MM.1S (cell line): ENCODE measurements at regions not wholly inside any gene's neighbourhood (a gene's known extent, or its start where the extent isn't known, plus 50 kb on each side); places are given as distances from the start of the nearest gene placed in this dataset.

Experiments
- DNase-seq: peaks from one replicate; pipeline ENCODE4 v3.0.0-alpha.2; 2015
- H2AFZ ChIP-seq: fragments of 300-600 bp; sonication (generic); 2 replicates; pipeline ENCODE4 v1.6.0; 2016; ENCODE audit warnings: antibody characterized with exemption, low read length
- H3F3A ChIP-seq: fragments of 300-600 bp; sonication (generic); 2 replicates; pipeline ENCODE4 v1.6.1; 2016; ENCODE audit warnings: mild to moderate bottlenecking, antibody characterized with exemption, low read length, moderate library complexity, mixed read lengths; ENCODE audit not compliant: insufficient read depth
- H3K27ac ChIP-seq: fragments of 300-600 bp; sonication (generic); 2 replicates; pipeline ENCODE4 v1.5.1; 2016; ENCODE audit warnings: mild to moderate bottlenecking, low read length
- H3K27me3 ChIP-seq: fragments of 300-600 bp; sonication (generic); replicated peaks from 2 replicates; pipeline ENCODE4 v1.6.0; 2016; ENCODE audit warnings: low read length; ENCODE audit not compliant: insufficient read depth
- H3K36me3 ChIP-seq: fragments of 300-600 bp; sonication (generic); replicated peaks from 2 replicates; pipeline ENCODE4 v1.6.1; 2016; ENCODE audit warnings: mild to moderate bottlenecking, low read length, mixed read lengths; ENCODE audit not compliant: insufficient read depth
- H3K4me1 ChIP-seq: fragments of 300-600 bp; sonication (generic); 2 replicates; pipeline ENCODE4 v1.6.1; 2016; ENCODE audit warnings: low read length, mixed read lengths
- H3K4me2 ChIP-seq: fragments of 300-600 bp; sonication (generic); 2 replicates; pipeline ENCODE4 v1.6.0; 2016; ENCODE audit warnings: low read depth, low read length
- H3K4me3 ChIP-seq: fragments of 300-600 bp; sonication (generic); 2 replicates; pipeline ENCODE4 v1.5.1; 2016; ENCODE audit warnings: low read length, mixed read lengths
- H3K79me2 ChIP-seq: fragments of 300-600 bp; sonication (generic); 2 replicates; pipeline ENCODE4 v1.6.1; 2016; ENCODE audit warnings: mixed run types, low read length, mixed read lengths
- H3K9ac ChIP-seq: fragments of 300-600 bp; sonication (generic); 2 replicates; pipeline ENCODE4 v1.6.1; 2016; ENCODE audit warnings: low read length, mixed read lengths
- H3K9me2 ChIP-seq: fragments of 300-600 bp; sonication (generic); replicated peaks from 2 replicates; pipeline ENCODE4 v1.6.1; 2016; ENCODE audit warnings: mild to moderate bottlenecking, low read length, mixed read lengths; ENCODE audit not compliant: insufficient read depth
- H3K9me3 ChIP-seq: fragments of 300-600 bp; sonication (generic); replicated peaks from 2 replicates; pipeline ENCODE4 v1.6.1; 2016; ENCODE audit warnings: mild to moderate bottlenecking, low read length, mixed read lengths; ENCODE audit not compliant: insufficient read depth
- H4K20me1 ChIP-seq: fragments of 300-600 bp; sonication (generic); 2 replicates; pipeline ENCODE4 v1.6.1; 2016; ENCODE audit warnings: mild to moderate bottlenecking, low read length, moderate library complexity, mixed read lengths; ENCODE audit not compliant: insufficient read depth
- CTCF ChIP-seq: fragments of 300-600 bp; sonication (generic); IDR thresholded peaks from 2 replicates; pipeline ENCODE4 v1.5.1; 2016; ENCODE audit warnings: antibody characterized with exemption, low read length, mixed read lengths
- EZH2 ChIP-seq: fragments of 300-600 bp; sonication (generic); optimal IDR thresholded peaks from 2 replicates; pipeline ENCODE3; 2017; ENCODE audit warnings: low read depth, mild to moderate bottlenecking, antibody characterized with exemption, low read length, mixed read lengths
- EZH2phosphoT487 ChIP-seq: fragments of 300-600 bp; sonication (generic); IDR thresholded peaks from 2 replicates; pipeline ENCODE4 v1.6.1; 2018; ENCODE audit warnings: antibody characterized with exemption, low read length

GRCh38 chr14:42729681-42730080 lies 1123.0 kb downstream of the LRFN5 start:
- H3K9ac ChIP-seq, result no peak overlapping the region
- no peaks in the 10 kb centered on the region for H3K9me2 ChIP-seq
- TF ChIP-seq EZH2phosphoT487, result no peak
- TF ChIP-seq CTCF, result no peak
- TF ChIP-seq EZH2, result no peak
- H3K4me3 ChIP-seq, result no peak overlapping the region
- H3F3A ChIP-seq, result no peaks in the 10 kb centered on the region
- no peak overlapping the region for H2AFZ ChIP-seq
- no peak for DNase-seq
- H3K36me3 ChIP-seq, result no peaks in the 10 kb centered on the region
- no peaks in the 10 kb centered on the region for H4K20me1 ChIP-seq
- no peaks in the 10 kb centered on the region for H3K4me1 ChIP-seq
- no peaks in the 10 kb centered on the region for H3K79me2 ChIP-seq
- no peaks in the 10 kb centered on the region for H3K9me3 ChIP-seq
- H3K27ac ChIP-seq, result no peak overlapping the region
- no peak overlapping the region for H3K4me2 ChIP-seq
- H3K27me3 ChIP-seq, result no peaks in the 10 kb centered on the region

GRCh38 chr14:42719391-42719790 lies 1112.7 kb downstream of the LRFN5 start:
- DNase-seq, result no peak

GRCh38 chr14:42715316-42715715 lies 1108.6 kb downstream of the LRFN5 start:
- no peak for TF ChIP-seq EZH2
- no peak for TF ChIP-seq EZH2phosphoT487
- no peak for TF ChIP-seq CTCF
- H3K4me2 ChIP-seq, result no peak overlapping the region
- no peaks in the 10 kb centered on the region for H3K9me3 ChIP-seq
- no peaks in the 10 kb centered on the region for H4K20me1 ChIP-seq
- H3K27me3 ChIP-seq, result no peaks in the 10 kb centered on the region
- no peaks in the 10 kb centered on the region for H3K4me1 ChIP-seq
- H3K79me2 ChIP-seq, result no peaks in the 10 kb centered on the region
- no peak for DNase-seq
- H3F3A ChIP-seq, result no peaks in the 10 kb centered on the region
- H3K9me2 ChIP-seq, result no peaks in the 10 kb centered on the region
- no peak overlapping the region for H3K4me3 ChIP-seq
- H3K9ac ChIP-seq, result no peak overlapping the region
- no peak overlapping the region for H2AFZ ChIP-seq
- H3K27ac ChIP-seq, result no peak overlapping the region
- H3K36me3 ChIP-seq, result no peaks in the 10 kb centered on the region

More at GRCh38 chr14:42719391-42719790, 1112.7 kb downstream of the LRFN5 start:
- Histone ChIP-seq H3F3A (no peaks in the 10 kb centered on the region), H3K27me3 (no peaks in the 10 kb centered on the region), H3K9ac (no peak overlapping the region), H3K9me2 (no peaks in the 10 kb centered on the region), H3K36me3 (no peaks in the 10 kb centered on the region), H2AFZ (no peak overlapping the region), H3K9me3 (no peaks in the 10 kb centered on the region), H3K4me1 (no peaks in the 10 kb centered on the region), H3K79me2 (no peaks in the 10 kb centered on the region), H3K4me2 (no peak overlapping the region), H3K4me3 (no peak overlapping the region), H4K20me1 (no peaks in the 10 kb centered on the region), H3K27ac (no peak overlapping the region)
- no peak for TF ChIP-seq CTCF
- no peak for TF ChIP-seq EZH2
- TF ChIP-seq EZH2phosphoT487, result no peak
